Neuron (in vitro differentiated cells): ENCODE measurements at regions not wholly inside any gene's neighbourhood (a gene's known extent, or its start where the extent isn't known, plus 50 kb on each side); places are given as distances from the start of the nearest gene placed in this dataset.

Source experiments
- H2AFZ ChIP-seq: one replicate; pipeline ENCODE4 v1.6.1; 2013; ENCODE audit warnings: low read depth, mild to moderate bottlenecking, inconsistent platforms, low read length, moderate library complexity
- H3K27me3 ChIP-seq: one replicate; pipeline ENCODE4 v1.6.1; 2013; ENCODE audit warnings: low read length; ENCODE audit not compliant: insufficient read depth
- H3K36me3 ChIP-seq: one replicate; pipeline ENCODE4 v1.6.1; 2013; ENCODE audit warnings: low read length; ENCODE audit not compliant: insufficient read depth
- H3K4me1 ChIP-seq: one replicate; pipeline ENCODE4 v1.6.1; 2013; ENCODE audit warnings: low read length; ENCODE audit not compliant: insufficient read depth
- H3K4me3 ChIP-seq: 2 replicates; pipeline ENCODE4 v1.5.1; 2013; ENCODE audit warnings: mild to moderate bottlenecking, low read length, moderate library complexity
- H3K9me3 ChIP-seq: one replicate; pipeline ENCODE4 v1.6.1; 2013; ENCODE audit warnings: low read length

DNA sequence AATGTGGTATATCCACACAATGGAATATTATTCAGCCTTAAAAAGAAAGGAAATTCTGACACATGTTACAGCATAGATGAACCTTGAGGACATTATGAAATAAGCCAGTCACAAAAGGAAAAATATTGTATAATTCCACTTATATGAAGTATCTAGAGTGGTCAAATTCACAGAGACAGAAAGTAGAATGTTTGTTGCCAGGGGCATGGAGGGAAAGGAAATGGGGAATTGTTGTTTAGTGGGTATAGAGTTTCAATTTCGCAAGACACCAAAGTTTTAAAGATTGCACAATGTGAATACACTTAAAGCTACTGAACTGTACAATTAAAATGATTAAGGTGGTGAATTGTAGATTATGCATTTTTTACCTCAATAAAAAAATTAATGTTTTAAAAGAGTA is 92.9 kb downstream of the TXNL1 start:
- Histone ChIP-seq H3K4me1 (no peaks in the 10 kb centered on the region), H3K9me3 (no peaks in the 10 kb centered on the region), H3K4me3 (no peak overlapping the region), H3K36me3 (no peaks in the 10 kb centered on the region), H2AFZ (no peak overlapping the region), H3K27me3 (no peaks in the 10 kb centered on the region)

DNA sequence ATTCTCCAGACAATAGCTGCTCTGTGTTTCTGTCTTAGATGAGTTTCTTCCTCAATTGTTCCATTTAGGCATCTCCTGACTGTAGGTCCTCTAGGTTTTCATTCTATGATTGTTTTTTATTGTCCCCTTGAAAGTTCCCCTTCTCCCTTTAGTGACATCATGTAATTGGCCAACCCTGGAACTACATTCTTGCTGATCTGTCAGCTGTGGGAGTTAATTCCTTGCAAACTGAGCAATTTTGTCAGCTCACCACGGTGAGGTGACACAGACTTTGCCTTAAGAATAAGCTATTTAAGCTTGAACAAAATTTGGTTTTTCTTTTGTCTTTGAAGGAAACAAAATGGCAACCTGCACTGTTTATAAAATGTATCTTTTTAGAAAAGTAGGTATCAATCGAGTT is 95.9 kb downstream of the TXNL1 start:
- Histone ChIP-seq H3K27me3 (no peaks in the 10 kb centered on the region), H2AFZ (no peak overlapping the region), H3K9me3 (no peaks in the 10 kb centered on the region), H3K4me1 (no peaks in the 10 kb centered on the region), H3K4me3 (no peak overlapping the region), H3K36me3 (no peaks in the 10 kb centered on the region)

DNA sequence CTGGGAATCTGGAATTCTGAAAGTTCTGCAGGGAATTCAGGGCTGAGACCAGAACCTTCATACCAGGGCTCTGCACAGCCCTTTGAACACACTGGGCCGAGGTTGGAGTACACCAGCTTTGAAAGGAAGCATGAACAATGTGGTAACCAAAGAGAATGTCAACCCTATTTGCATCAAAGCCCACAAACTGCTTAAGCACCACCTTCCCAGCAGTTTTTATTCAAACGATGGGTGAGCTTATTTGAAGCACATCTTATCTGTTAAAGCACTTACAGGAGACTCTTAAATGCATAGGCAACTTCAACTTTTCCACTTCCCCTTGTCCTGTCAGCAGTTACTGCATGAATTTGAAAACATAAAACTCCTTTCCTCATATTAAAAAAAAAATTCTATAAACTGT is 96.6 kb downstream of the TXNL1 start:
- Histone ChIP-seq H2AFZ (no peak overlapping the region), H3K27me3 (no peaks in the 10 kb centered on the region), H3K4me1 (no peaks in the 10 kb centered on the region), H3K36me3 (no peaks in the 10 kb centered on the region), H3K9me3 (no peaks in the 10 kb centered on the region), H3K4me3 (no peak overlapping the region)

DNA sequence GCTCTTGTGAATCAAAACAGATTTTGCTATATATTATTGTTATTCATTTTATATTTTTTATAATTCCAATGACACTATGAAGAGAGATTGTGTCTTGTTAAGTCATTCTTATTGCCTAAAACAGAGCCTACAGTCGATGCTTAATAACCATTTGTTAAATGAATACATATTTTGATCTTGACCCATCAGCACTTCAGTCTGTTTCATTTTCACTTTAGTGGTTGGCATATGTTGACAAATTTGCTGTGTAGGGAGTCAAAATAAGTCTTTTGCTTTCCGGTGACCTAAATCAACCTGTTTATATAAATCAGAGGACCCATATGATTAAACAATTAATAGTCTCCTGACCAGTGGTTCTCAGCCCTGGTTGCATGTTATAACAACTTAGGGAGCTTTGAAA is 97.1 kb downstream of the TXNL1 start:
- Histone ChIP-seq H2AFZ (no peak overlapping the region), H3K4me1 (no peaks in the 10 kb centered on the region)

DNA sequence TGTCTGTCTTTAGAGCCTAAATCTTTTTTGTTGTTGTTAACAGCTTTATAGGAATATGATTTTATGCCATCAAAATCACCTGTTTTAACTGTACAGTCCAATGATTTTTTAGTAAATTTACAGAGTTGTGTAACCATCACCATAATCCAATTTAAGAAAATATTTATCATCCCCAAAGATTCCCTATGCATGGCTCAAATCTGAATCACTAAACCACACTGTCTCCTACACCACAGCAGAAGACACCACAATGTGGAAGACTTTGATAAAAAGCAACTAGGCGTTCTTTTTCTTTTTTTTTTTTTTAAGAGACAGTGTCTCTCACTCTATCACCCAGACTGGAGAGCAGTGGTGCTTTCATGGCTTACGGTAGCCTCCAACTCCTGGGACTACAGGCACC is 99.6 kb downstream of the TXNL1 start:
- Histone ChIP-seq H3K27me3 (no peaks in the 10 kb centered on the region), H3K36me3 (no peaks in the 10 kb centered on the region), H3K4me3 (no peak overlapping the region), H3K9me3 (no peaks in the 10 kb centered on the region), H2AFZ (no peak overlapping the region), H3K4me1 (no peaks in the 10 kb centered on the region)

More for the DNA sequence above, 97.1 kb downstream of the TXNL1 start:
- Histone ChIP-seq H3K27me3 (no peaks in the 10 kb centered on the region), H3K4me3 (no peak overlapping the region), H3K36me3 (no peaks in the 10 kb centered on the region), H3K9me3 (no peaks in the 10 kb centered on the region)

DNA sequence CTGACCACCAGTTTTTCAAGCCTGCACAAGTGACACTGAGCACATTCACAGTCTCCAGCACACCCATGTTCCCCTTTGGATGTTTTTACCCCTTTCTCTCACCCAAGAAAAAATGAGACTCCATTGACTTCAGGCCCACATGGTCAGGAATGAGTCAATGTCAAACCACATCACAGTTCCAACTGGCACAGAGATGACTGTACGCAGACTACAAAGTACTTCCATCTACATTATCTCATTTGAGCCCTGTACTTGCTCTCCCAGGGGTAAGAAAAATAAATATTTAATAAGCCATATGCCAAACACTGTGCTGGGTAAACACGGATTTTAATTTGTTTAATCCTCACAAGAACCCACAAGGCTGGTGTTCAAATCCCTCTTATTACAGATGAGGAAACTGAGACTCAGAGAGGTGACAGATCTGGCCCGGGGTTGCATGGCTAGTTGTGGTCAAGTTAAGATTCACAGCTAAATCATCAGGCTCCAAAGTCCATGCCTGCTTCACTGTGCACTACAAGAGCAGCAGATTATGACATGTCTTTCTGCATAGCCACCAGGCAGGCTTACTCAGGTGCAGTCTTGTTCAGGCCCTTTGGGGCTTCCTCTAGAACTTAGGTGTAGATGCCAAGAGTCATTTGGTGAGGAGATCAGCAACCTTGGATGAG is 106.1 kb downstream of the TXNL1 start:
- no peak overlapping the region for H2AFZ ChIP-seq
- H3K9me3 ChIP-seq = no peaks in the 10 kb centered on the region
- no peaks in the 10 kb centered on the region for H3K4me1 ChIP-seq
- H3K27me3 ChIP-seq = no peaks in the 10 kb centered on the region
- no peaks in the 10 kb centered on the region for H3K36me3 ChIP-seq
- no peak overlapping the region for H3K4me3 ChIP-seq

DNA sequence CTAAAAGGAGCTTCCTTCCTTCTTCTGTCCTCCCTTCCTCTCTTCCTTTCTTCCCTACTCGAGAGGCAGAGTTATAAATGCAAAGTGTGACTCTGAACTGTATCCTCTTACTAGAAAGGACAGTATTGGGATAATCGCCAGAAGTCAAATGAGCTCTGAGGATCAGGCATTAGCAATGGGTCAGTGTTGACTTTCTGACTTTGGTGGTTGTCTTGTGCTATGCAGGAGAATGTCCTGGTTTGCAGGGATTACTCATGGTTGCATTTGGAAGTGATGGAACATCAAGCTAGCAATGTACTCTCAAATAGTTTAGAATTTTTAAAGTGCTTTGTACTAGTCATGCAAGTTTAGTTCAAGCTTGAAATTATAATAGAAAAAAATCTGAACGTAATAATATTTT is 115.6 kb downstream of the TXNL1 start:
- Histone ChIP-seq H3K9me3 (no peaks in the 10 kb centered on the region), H2AFZ (no peak overlapping the region), H3K27me3 (no peaks in the 10 kb centered on the region), H3K4me3 (no peak overlapping the region), H3K36me3 (no peaks in the 10 kb centered on the region), H3K4me1 (no peaks in the 10 kb centered on the region)

DNA sequence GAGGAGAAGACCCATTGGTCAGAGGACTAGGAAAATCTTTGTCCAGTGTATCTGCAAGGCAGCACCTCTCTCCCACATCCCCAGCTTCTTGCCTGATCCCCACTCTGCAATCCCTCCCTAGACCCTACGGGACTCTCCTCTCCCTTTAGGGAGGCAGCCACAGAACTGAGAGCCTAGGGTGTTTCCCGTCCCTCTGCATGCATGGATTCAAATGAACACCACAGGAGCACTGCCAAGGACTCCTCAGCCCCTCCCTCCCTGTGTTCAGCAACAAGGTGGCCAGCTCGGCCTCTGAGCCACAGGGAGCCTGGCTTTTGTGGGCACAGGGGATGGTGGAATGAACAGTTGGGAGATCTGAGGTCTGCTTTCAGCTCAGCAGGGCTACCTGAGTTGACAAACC is 117.1 kb downstream of the TXNL1 start:
- no peak overlapping the region for H3K4me3 ChIP-seq
- H3K4me1 ChIP-seq = no peaks in the 10 kb centered on the region
- no peaks in the 10 kb centered on the region for H3K27me3 ChIP-seq
- H3K36me3 ChIP-seq = no peaks in the 10 kb centered on the region
- no peaks in the 10 kb centered on the region for H3K9me3 ChIP-seq
- no peak overlapping the region for H2AFZ ChIP-seq

DNA sequence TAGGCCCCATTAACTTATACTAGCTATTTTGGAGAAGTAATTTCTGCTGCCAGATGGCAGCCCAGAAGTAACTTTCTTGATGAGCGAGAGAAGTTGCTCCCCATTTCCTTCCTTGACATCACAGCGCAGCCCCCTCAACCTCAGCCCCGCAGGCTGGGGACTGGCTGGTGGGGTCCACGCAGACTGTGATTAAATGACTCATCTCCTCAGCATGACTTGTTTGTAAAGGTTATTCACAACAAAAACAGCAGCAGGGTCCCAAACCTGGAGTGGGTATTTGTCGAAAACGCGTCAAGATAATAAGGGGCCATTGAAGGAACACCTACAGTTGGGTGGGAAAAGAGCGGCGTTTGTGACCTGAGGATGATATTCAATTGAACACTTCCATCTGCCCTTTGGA is 120.6 kb downstream of the TXNL1 start:
- Histone ChIP-seq H3K36me3 (no peaks in the 10 kb centered on the region), H3K4me3 (no peak overlapping the region), H3K9me3 (no peaks in the 10 kb centered on the region), H3K27me3 (no peaks in the 10 kb centered on the region), H3K4me1 (no peaks in the 10 kb centered on the region), H2AFZ (no peak overlapping the region)

DNA sequence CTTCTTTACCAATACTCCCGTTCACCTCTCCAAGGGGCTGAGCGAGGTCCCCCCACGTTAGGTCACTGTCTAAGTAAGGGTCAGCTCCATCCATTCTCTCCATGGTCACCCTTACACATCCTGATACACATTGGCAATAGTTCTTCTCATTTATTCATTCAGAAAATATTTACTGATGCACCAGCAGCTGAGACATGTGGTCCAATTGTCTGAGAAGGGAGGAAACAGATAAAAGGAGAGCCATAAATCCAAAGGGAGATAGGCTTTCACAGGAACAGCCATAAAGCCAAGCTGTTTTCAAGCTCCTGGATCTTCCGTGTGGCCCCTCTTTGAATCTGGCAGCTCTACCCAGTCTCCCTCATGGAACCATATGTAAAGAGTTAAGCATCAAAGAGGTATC is 121.2 kb downstream of the TXNL1 start:
- no peak overlapping the region for H3K4me3 ChIP-seq

DNA sequence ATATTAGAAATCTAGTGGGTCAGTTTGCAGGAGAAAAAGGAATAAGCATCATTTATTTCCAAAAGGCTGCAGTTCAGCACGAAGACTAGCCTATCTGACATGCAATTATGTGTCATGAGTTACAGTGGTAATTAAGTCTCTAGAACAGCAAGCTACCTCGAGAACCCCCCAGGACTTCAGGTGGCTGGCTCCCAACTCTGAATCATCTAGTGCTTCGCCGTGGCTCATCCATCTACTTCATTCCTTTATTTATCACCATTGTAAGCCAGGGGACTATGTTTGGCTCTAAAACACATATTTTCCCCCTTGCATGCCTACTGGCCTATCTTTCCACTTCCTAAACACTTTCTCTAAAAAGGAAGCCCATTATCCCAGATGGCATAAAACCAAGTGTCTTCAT is 121.6 kb downstream of the TXNL1 start:
- Histone ChIP-seq H3K27me3 (no peaks in the 10 kb centered on the region), H3K4me3 (no peak overlapping the region), H2AFZ (no peak overlapping the region), H3K9me3 (no peaks in the 10 kb centered on the region), H3K4me1 (no peaks in the 10 kb centered on the region), H3K36me3 (no peaks in the 10 kb centered on the region)

More for the DNA sequence above, 121.2 kb downstream of the TXNL1 start:
- Histone ChIP-seq H3K4me1 (no peaks in the 10 kb centered on the region), H3K27me3 (no peaks in the 10 kb centered on the region), H3K36me3 (no peaks in the 10 kb centered on the region), H3K9me3 (no peaks in the 10 kb centered on the region), H2AFZ (no peak overlapping the region)

DNA sequence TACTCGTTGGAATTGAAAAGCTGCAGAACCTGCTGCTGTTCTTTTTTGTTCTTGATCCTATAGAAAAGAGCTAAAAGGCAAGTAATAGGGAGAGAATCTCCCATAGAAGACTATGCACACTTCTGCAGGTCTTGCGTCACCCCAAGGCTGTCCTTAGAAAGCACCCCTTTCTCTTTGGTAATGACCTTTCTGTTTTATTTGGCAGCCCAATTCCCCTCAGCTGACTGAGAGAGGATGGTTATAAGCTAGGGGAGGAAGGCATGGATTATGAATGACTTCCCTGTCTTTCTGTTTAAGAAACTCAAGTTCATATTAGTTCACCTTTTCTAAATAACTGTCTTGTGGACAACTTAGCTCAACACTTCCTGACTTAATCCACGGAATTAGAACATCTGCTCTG is 122.9 kb downstream of the TXNL1 start:
- Histone ChIP-seq H3K36me3 (no peaks in the 10 kb centered on the region), H3K4me1 (no peaks in the 10 kb centered on the region), H2AFZ (no peak overlapping the region), H3K4me3 (no peak overlapping the region), H3K9me3 (no peaks in the 10 kb centered on the region), H3K27me3 (no peaks in the 10 kb centered on the region)

DNA sequence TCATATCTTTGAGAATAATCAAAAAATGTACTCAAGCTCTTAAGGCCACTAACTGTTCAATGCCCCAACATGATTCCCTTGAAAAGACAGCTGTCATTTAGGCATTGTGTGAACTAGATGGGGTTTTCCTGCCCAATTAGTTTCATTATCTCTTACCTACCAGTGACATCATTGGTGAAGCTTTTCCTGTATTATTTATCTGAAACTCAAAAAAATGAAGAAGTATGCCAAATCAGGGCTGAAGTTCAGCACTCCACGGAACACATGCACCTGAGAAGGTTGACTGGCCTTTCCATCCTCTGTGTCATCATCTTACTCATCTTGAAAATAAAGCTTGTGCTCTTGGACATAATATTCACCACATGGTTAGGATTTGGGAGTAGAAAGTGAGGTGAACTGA is 126.4 kb downstream of the TXNL1 start:
- Histone ChIP-seq H3K9me3 (no peaks in the 10 kb centered on the region), H2AFZ (no peak overlapping the region), H3K36me3 (no peaks in the 10 kb centered on the region), H3K4me1 (peaks cover 10% of the 10 kb centered on the region), H3K27me3 (no peaks in the 10 kb centered on the region), H3K4me3 (no peak overlapping the region)

DNA sequence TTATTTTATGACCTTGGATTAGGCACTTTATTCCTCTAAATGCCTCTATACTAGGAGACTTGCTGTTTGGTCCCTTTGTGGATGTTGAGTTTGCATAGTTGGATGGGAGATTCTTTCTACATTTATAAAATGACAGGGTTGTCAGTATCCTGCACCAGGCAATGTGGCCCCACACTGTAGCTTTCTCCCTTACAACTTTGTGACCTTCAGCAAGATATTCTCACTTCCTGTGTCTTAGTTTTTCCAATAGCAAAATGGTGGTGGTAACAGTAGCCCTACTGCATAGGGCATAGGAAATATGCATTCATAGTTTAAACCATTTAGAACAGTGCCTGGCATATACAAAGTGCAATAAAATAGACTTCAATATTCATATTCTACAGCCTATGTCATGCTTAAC is 128.3 kb downstream of the TXNL1 start:
- Histone ChIP-seq H3K9me3 (no peaks in the 10 kb centered on the region), H3K4me3 (no peak overlapping the region), H3K4me1 (peaks cover 10% of the 10 kb centered on the region), H2AFZ (no peak overlapping the region), H3K27me3 (no peaks in the 10 kb centered on the region), H3K36me3 (no peaks in the 10 kb centered on the region)
